ENCODE measurements at regions not wholly inside any gene's neighbourhood (a gene's known extent, or its start where the extent isn't known, plus 50 kb on each side); places are given as distances from the start of the nearest gene placed in this dataset.

DNA sequence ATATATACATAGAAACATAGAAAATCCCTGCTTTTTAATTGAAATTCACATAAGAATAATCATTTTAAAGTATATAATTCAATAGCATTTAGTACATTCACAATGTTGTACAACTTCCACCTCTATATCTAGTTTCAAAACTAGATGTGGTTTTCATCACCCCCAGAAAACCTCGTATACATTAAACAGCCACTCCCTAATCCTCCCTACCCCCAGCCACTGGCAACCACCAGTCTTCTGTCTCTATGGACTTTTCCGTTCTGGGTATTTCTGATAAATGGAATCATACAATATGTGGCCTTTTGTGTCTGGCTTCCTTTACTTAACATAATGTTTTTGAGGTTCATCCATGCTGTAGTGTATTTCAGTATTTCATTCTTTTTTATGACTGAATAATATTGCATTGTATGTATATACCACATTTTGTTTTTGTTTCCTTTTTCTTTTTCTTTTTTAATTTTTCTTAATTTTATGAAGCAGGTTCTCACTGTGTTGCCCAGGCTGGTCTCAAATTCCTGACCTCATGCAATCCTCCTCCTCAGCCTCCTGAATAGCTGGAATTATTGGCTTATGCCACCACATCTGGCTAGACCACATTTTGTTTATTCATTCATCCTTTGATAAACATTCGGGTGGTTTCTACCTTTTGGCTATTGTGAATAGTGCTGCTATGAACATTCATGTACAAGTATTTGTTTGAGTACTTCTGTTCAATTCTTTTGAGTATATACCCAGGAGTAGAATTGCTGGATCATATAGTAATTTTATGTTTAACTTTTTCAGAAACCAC lies 50.6 kb upstream of the RNF152 start:
- no peak overlapping the region for H3K4me3 ChIP-seq (ENCODE audit: low read depth, low read length)
- TF ChIP-seq, protein P1, sequence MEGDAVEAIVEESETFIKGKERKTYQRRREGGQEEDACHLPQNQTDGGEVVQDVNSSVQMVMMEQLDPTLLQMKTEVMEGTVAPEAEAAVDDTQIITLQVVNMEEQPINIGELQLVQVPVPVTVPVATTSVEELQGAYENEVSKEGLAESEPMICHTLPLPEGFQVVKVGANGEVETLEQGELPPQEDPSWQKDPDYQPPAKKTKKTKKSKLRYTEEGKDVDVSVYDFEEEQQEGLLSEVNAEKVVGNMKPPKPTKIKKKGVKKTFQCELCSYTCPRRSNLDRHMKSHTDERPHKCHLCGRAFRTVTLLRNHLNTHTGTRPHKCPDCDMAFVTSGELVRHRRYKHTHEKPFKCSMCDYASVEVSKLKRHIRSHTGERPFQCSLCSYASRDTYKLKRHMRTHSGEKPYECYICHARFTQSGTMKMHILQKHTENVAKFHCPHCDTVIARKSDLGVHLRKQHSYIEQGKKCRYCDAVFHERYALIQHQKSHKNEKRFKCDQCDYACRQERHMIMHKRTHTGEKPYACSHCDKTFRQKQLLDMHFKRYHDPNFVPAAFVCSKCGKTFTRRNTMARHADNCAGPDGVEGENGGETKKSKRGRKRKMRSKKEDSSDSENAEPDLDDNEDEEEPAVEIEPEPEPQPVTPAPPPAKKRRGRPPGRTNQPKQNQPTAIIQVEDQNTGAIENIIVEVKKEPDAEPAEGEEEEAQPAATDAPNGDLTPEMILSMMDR (IDR thresholded peaks at IDR 0.05; ENCODE audit: insufficient read depth, low read depth, low read length) = no peak
- ChIA-PET CTCF (no interaction called here), POLR2A (no interaction called here)
- no peaks in the 10 kb centered on the region for H3K27me3 ChIP-seq (ENCODE audit: control insufficient read depth, insufficient read depth, low read length)
- no peak for DNase-seq (ENCODE audit: low read depth)
- no peaks in the 10 kb centered on the region for H3K36me3 ChIP-seq (ENCODE audit: control insufficient read depth, insufficient read depth, low read length)

Data from BJ (cell line).